ENCODE measurements at regions not wholly inside any gene's neighbourhood (a gene's known extent, or its start where the extent isn't known, plus 50 kb on each side); places are given as distances from the start of the nearest gene placed in this dataset.

GRCh38 chr9:88932766-88933165, 58.5 kb upstream of the S1PR3 start:
- TF ChIP-seq POLR2AphosphoS5 (IDR thresholded peaks at IDR 0.05; ENCODE audit: low read depth, low read length) (no peak), TAF1 (IDR thresholded peaks at IDR 0.05; ENCODE audit: borderline replicate concordance, insufficient read depth, low read length) (no peak), REST (IDR thresholded peaks at IDR 0.05; ENCODE audit: insufficient read depth in 1 of 2, low read depth in 2 of 2, low read length in 2 of 2) (no peak), SIN3A (IDR thresholded peaks at IDR 0.05; ENCODE audit: borderline replicate concordance, insufficient read depth, low read length) (no peak), FOXP2 (optimal IDR thresholded peaks at IDR 0.05; ENCODE audit: borderline replicate concordance, extremely low read depth, extremely low read length, insufficient read depth) (no peak)

All from PFSK-1 (cell line).